ENCODE measurements at regions not wholly inside any gene's neighbourhood (a gene's known extent, or its start where the extent isn't known, plus 50 kb on each side); places are given as distances from the start of the nearest gene placed in this dataset.

- Mint-ChIP-seq H3K4me3 (ENCODE audit: unreplicated experiment) (no peak overlapping the region), H3K9me3 (ENCODE audit: unreplicated experiment) (no peaks in the 10 kb centered on the region), H3K27ac (ENCODE audit: low read depth, unreplicated experiment) (no peak overlapping the region), H3K4me1 (ENCODE audit: insufficient read depth, unreplicated experiment) (no peaks in the 10 kb centered on the region), H3K36me3 (ENCODE audit: insufficient read depth, unreplicated experiment) (no peaks in the 10 kb centered on the region), H3K27me3 (ENCODE audit: insufficient read depth, unreplicated experiment) (peaks cover 48% of the 10 kb centered on the region)
- no TSS peak for BruUV-seq (replicated peaks)
- intact Hi-C loops (cut with micrococcal nuclease) = no loop called here
- TF ChIP-seq, protein P1, sequence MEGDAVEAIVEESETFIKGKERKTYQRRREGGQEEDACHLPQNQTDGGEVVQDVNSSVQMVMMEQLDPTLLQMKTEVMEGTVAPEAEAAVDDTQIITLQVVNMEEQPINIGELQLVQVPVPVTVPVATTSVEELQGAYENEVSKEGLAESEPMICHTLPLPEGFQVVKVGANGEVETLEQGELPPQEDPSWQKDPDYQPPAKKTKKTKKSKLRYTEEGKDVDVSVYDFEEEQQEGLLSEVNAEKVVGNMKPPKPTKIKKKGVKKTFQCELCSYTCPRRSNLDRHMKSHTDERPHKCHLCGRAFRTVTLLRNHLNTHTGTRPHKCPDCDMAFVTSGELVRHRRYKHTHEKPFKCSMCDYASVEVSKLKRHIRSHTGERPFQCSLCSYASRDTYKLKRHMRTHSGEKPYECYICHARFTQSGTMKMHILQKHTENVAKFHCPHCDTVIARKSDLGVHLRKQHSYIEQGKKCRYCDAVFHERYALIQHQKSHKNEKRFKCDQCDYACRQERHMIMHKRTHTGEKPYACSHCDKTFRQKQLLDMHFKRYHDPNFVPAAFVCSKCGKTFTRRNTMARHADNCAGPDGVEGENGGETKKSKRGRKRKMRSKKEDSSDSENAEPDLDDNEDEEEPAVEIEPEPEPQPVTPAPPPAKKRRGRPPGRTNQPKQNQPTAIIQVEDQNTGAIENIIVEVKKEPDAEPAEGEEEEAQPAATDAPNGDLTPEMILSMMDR (IDR thresholded peaks at IDR 0.05; ENCODE audit: unreplicated experiment) = peak; percentile 9
- CTCF ChIA-PET = interaction anchor here (0.7 kb wide), 1 partner anchor 13 kb away, joined by 5 read pairs; no protein-coding TSS in a partner anchor
- POLR2A ChIA-PET = no interaction called here
- no peak for DNase-seq (ENCODE audit: unreplicated experiment)
Observed at GRCh38 chr10:127815147-127815546, 77.6 kb downstream of the CLRN3 start.

GRCh38 chr10:127824826-127825225, 67.9 kb downstream of the CLRN3 start:
- H3K36me3 Mint-ChIP-seq (ENCODE audit: insufficient read depth, unreplicated experiment) = no peaks in the 10 kb centered on the region
- no peaks in the 10 kb centered on the region for H3K4me1 Mint-ChIP-seq (ENCODE audit: insufficient read depth, unreplicated experiment)
- intact Hi-C loops (cut with micrococcal nuclease) = no loop called here
- DNase-seq (ENCODE audit: unreplicated experiment) = no peak
- no peaks in the 10 kb centered on the region for H3K9me3 Mint-ChIP-seq (ENCODE audit: unreplicated experiment)
- H3K4me3 Mint-ChIP-seq (ENCODE audit: unreplicated experiment) = no peak overlapping the region
- CTCF ChIA-PET = no interaction called here
- TF ChIP-seq, protein P1 (IDR thresholded peaks at IDR 0.05; ENCODE audit: unreplicated experiment) = no peak
- peaks cover 24% of the 10 kb centered on the region for H3K27me3 Mint-ChIP-seq (ENCODE audit: insufficient read depth, unreplicated experiment)
- no TSS peak for BruUV-seq (replicated peaks)
- POLR2A ChIA-PET = no interaction called here
- no peak overlapping the region for H3K27ac Mint-ChIP-seq (ENCODE audit: low read depth, unreplicated experiment)

GRCh38 chr10:127826154-127826725, 66.5 kb downstream of the CLRN3 start:
- Mint-ChIP-seq H3K9me3 (ENCODE audit: unreplicated experiment) (no peaks in the 10 kb centered on the region), H3K27me3 (ENCODE audit: insufficient read depth, unreplicated experiment) (peaks cover 23% of the 10 kb centered on the region), H3K36me3 (ENCODE audit: insufficient read depth, unreplicated experiment) (no peaks in the 10 kb centered on the region), H3K27ac (ENCODE audit: low read depth, unreplicated experiment) (no peak overlapping the region), H3K4me1 (ENCODE audit: insufficient read depth, unreplicated experiment) (no peaks in the 10 kb centered on the region), H3K4me3 (ENCODE audit: unreplicated experiment) (no peak overlapping the region)
- ChIA-PET POLR2A (no interaction called here), CTCF (no interaction called here)
- no peak for DNase-seq (ENCODE audit: unreplicated experiment)
- no TSS peak for BruUV-seq (replicated peaks)
- intact Hi-C loops (cut with micrococcal nuclease) = no loop called here
- TF ChIP-seq, protein P1 (IDR thresholded peaks at IDR 0.05; ENCODE audit: unreplicated experiment) = no peak

GRCh38 chr10:127827354-127828140, 65.2 kb downstream of the CLRN3 start:
- no peak for DNase-seq (ENCODE audit: unreplicated experiment)
- Mint-ChIP-seq H3K9me3 (ENCODE audit: unreplicated experiment) (no peaks in the 10 kb centered on the region), H3K27ac (ENCODE audit: low read depth, unreplicated experiment) (no peak overlapping the region), H3K36me3 (ENCODE audit: insufficient read depth, unreplicated experiment) (no peaks in the 10 kb centered on the region), H3K27me3 (ENCODE audit: insufficient read depth, unreplicated experiment) (peaks cover 26% of the 10 kb centered on the region), H3K4me3 (ENCODE audit: unreplicated experiment) (no peak overlapping the region), H3K4me1 (ENCODE audit: insufficient read depth, unreplicated experiment) (peaks cover 2% of the 10 kb centered on the region)
- ChIA-PET POLR2A (no interaction called here), CTCF (interaction anchor here (0.9 kb wide), 1 partner anchor 13 kb away, joined by 5 read pairs; no protein-coding TSS in a partner anchor)
- intact Hi-C loops (cut with micrococcal nuclease) = no loop called here
- BruUV-seq (replicated peaks) = no TSS peak
- TF ChIP-seq, protein P1 (IDR thresholded peaks at IDR 0.05; ENCODE audit: unreplicated experiment) = no peak
